ENCODE measurements at regions not wholly inside any gene's neighbourhood (a gene's known extent, or its start where the extent isn't known, plus 50 kb on each side); places are given as distances from the start of the nearest gene placed in this dataset.

DNA sequence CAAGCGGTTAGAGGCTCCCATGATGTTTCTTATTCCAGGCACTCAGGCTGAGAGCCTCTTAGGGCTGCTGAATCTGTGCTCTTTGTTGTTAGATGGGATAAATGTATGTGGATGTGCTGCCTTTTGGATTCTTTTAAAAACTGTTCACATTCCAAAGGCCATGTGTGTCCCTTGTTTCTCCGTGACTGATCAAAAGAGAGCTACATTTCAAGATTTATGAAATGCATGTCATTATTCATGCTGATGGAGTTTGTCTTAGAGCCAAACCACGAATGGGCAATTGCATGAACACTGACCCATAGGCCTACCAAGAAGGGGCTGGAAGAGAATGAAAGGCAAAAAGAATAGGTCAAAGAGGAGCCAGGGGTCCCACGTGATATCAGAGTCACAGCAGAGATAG, 104.9 kb upstream of the TSHZ2 start:
- peaks cover 5% of the 10 kb centered on the region for H3K9me3 Mint-ChIP-seq
- peaks cover 7% of the 10 kb centered on the region for H3K4me1 Mint-ChIP-seq (ENCODE audit: unreplicated experiment)
- no peak overlapping the region for H3K4me3 Mint-ChIP-seq
- no peak for DNase-seq (ENCODE audit: extremely low spot score, unreplicated experiment)
- TF ChIP-seq CTCF (conservative IDR thresholded peaks at IDR 0.05) = no peak
- no peak overlapping the region for H3K27ac Mint-ChIP-seq
- H3K27me3 Mint-ChIP-seq = peaks cover 6% of the 10 kb centered on the region
- no peaks in the 10 kb centered on the region for H3K36me3 Mint-ChIP-seq

DNA sequence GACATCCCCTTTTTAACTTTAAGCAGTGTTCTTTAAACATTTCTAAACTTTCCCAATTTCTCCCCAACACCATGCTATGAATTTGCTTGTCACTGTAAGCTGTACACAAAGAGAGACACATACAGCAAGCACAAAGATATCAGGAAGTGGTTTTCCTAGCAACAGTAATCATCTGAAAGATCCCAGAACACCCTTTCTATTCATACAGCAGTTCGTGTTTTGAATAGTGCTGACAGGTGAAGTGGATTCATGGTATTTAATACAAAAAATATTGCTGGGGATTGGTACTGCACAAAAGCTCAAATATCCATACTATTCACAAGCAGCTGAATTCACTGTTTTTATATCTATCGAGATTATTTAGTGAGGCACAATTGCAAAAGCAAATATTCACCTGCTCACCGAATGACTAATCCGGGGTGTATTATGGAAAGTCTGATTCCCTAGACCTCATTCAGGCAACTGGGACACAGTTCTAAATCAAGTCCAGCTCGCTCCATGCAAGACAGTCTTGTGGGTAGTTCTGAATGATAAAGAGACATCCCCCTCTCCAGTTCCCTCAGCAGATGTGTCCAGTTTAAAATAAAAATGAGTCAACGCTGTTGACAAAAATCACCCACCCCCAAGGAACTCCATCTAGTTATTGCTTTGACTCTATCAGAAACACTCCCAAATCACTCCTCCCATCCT, 107.1 kb upstream of the TSHZ2 start:
- Mint-ChIP-seq H3K4me1 (ENCODE audit: unreplicated experiment) (peaks cover 7% of the 10 kb centered on the region), H3K36me3 (no peaks in the 10 kb centered on the region), H3K27ac (peak overlapping the region; percentile 12), H3K4me3 (no peak overlapping the region), H3K9me3 (peaks cover 5% of the 10 kb centered on the region), H3K27me3 (peaks cover 3% of the 10 kb centered on the region)
- no peak for TF ChIP-seq CTCF (conservative IDR thresholded peaks at IDR 0.05)
- DNase-seq (ENCODE audit: extremely low spot score, unreplicated experiment) = no peak

- no peak for DNase-seq (ENCODE audit: extremely low spot score, unreplicated experiment)
- Mint-ChIP-seq H3K27ac (no peak overlapping the region), H3K4me3 (no peak overlapping the region), H3K4me1 (ENCODE audit: unreplicated experiment) (peaks cover under 1% of the 10 kb centered on the region), H3K27me3 (no peaks in the 10 kb centered on the region), H3K9me3 (peaks cover 8% of the 10 kb centered on the region), H3K36me3 (no peaks in the 10 kb centered on the region)
- no peak for TF ChIP-seq CTCF (conservative IDR thresholded peaks at IDR 0.05)
These were observed 112.8 kb upstream of the TSHZ2 start for GRCh38 chr20:52859156-52859876.

DNA sequence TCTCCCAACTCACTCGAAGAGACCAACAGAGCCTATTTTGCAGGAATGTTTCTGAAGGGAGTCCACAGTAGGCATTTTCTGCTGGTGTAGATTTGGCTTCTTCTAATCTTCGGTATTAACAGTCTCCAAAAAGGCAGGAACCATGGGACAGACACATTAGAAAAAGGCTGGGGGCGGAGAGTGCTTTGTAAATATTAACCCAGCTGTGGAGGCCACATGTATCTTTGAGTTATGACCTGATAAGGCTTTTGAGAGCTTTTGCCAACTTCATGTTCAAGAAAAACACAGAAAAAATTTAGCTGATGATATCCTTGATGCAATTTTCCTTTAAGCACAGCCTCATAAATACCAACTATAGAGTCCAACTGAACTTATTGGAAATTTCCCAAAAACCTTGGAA, 119.4 kb upstream of the TSHZ2 start:
- no peak for DNase-seq (ENCODE audit: extremely low spot score, unreplicated experiment)
- Mint-ChIP-seq H3K27me3 (no peaks in the 10 kb centered on the region), H3K9me3 (peaks cover 15% of the 10 kb centered on the region), H3K27ac (no peak overlapping the region), H3K4me3 (no peak overlapping the region), H3K4me1 (ENCODE audit: unreplicated experiment) (peaks cover 4% of the 10 kb centered on the region), H3K36me3 (no peaks in the 10 kb centered on the region)
- TF ChIP-seq CTCF (conservative IDR thresholded peaks at IDR 0.05) = no peak

DNA sequence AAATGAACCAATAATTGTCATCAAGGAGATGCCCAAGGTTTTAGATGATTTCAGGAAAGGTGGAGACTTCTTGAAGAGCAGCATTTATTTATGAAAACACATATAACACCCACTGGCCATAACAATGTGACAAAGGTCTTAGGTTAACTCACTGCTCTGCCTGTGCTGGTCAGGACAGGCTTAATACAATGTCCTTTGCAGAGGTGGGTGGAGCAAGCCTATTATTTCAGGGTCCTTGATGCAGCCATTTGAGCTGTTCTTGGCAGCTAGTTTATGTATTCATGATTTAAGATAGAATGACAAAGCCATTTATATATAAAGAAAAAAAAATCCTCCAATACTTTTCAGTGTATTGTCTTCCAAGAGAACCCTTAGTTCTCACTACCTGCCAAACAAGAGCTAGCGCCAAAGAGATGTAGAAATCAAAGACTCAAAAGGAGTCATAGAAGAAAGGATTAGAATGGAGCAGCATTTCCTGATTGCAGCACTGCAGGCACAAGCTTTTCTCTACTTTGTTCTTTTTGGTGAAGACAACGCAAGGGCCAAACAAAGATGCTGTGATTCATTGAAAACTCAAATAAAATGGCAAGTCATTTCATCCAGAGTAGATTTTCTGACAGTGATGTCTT, 124.3 kb upstream of the TSHZ2 start:
- Mint-ChIP-seq H3K27ac (no peak overlapping the region), H3K4me3 (no peak overlapping the region), H3K9me3 (peaks cover 7% of the 10 kb centered on the region), H3K4me1 (ENCODE audit: unreplicated experiment) (peaks cover 4% of the 10 kb centered on the region), H3K27me3 (no peaks in the 10 kb centered on the region), H3K36me3 (no peaks in the 10 kb centered on the region)
- no peak for TF ChIP-seq CTCF (conservative IDR thresholded peaks at IDR 0.05)
- no peak for DNase-seq (ENCODE audit: extremely low spot score, unreplicated experiment)

Measured in type B pancreatic cell (in vitro differentiated cells).